ENCODE measurements at regions not wholly inside any gene's neighbourhood (a gene's known extent, or its start where the extent isn't known, plus 50 kb on each side); places are given as distances from the start of the nearest gene placed in this dataset.

- Histone ChIP-seq H2BK5ac (ENCODE audit: low read depth, low read length, poor library complexity, severe bottlenecking) (no peak overlapping the region), H3K9me3 (ENCODE audit: control insufficient read depth, insufficient read depth, low read length) (no peaks in the 10 kb centered on the region), H3K9me1 (ENCODE audit: insufficient read depth, low read length) (no peaks in the 10 kb centered on the region), H4K8ac (ENCODE audit: low read depth in 2 of 2, low read length in 2 of 2) (no peak overlapping the region), H2AK5ac (ENCODE audit: low read depth, low read length) (no peak overlapping the region), H3K4me1 (ENCODE audit: control insufficient read depth, insufficient read depth, low read length) (no peaks in the 10 kb centered on the region), H3K18ac (ENCODE audit: low read depth, low read length) (no peak overlapping the region), H3K56ac (ENCODE audit: extremely low read depth, insufficient read depth, low read length) (no peak overlapping the region), H3K36me3 (ENCODE audit: control insufficient read depth, insufficient read depth, low read length) (no peaks in the 10 kb centered on the region), H3K9ac (ENCODE audit: low read depth, low read length) (no peak overlapping the region), H3K4me3 (ENCODE audit: insufficient read depth, low read depth, low read length) (no peak overlapping the region), H3K79me1 (ENCODE audit: low read depth in 1 of 2, low read length in 2 of 2) (no peaks in the 10 kb centered on the region), H4K5ac (ENCODE audit: low read depth, low read length) (no peak overlapping the region), H3K23ac (ENCODE audit: low read depth, low read length) (no peak overlapping the region), H2AFZ (replicated peaks; ENCODE audit: low read length, poor library complexity) (no peak overlapping the region), H3K4me2 (ENCODE audit: low read depth, low read length) (no peak overlapping the region), H4K91ac (ENCODE audit: insufficient read depth, low read depth, low read length) (no peak overlapping the region), H2AK9ac (replicated peaks; ENCODE audit: low read depth, low read length, poor library complexity) (no peak overlapping the region), H3K27ac (ENCODE audit: insufficient read depth, low read length) (no peak overlapping the region), H2BK120ac (ENCODE audit: low read depth, low read length) (no peak overlapping the region), H2BK15ac (ENCODE audit: low read depth, low read length) (no peak overlapping the region), H3K4ac (ENCODE audit: low read depth, low read length) (no peak overlapping the region), H4K20me1 (ENCODE audit: insufficient read depth, low read length) (no peaks in the 10 kb centered on the region), H2BK20ac (ENCODE audit: low read depth, low read length) (no peak overlapping the region), H3K27me3 (ENCODE audit: control insufficient read depth, insufficient read depth, low read length) (no peaks in the 10 kb centered on the region), H3K14ac (replicated peaks; ENCODE audit: low read depth, low read length) (no peak overlapping the region)
- CTCF ChIA-PET = no interaction called here
- dilution Hi-C loops (cut with HindIII; ENCODE audit: low sequenced_read_pairs, unreplicated experiment) (no loop called here), intact Hi-C loops (cut with micrococcal nuclease) (no loop called here), in situ Hi-C loops (cut with MboI; ENCODE audit: low sequenced_read_pairs) (no loop called here)
- POLR2A ChIA-PET (ENCODE audit: unreplicated experiment) = no interaction called here
- ATAC-seq (ENCODE audit: low read depth) (no peak), DNase-seq (no peak)
- WGBS, 2 experiments (ENCODE audit: extremely low coverage in 2 of 2, insufficient read length in 1 of 2) = no CpG with 5 or more reads among the region's 6 CpGs
- no TSS peak for BruUV-seq (replicated peaks)
- TF ChIP-seq BHLHE40 (IDR thresholded peaks at IDR 0.05; ENCODE audit: low read depth, low read length) = no peak
These were observed 1364.0 kb downstream of the PCDH9 start for GRCh38 chr13:65866138-65866537.
